ENCODE measurements at regions not wholly inside any gene's neighbourhood (a gene's known extent, or its start where the extent isn't known, plus 50 kb on each side); places are given as distances from the start of the nearest gene placed in this dataset.

GRCh38 chr10:123614888-123615287 lies 51.3 kb upstream of the GPR26 start:
- Histone ChIP-seq H3K9ac (ENCODE audit: low read depth, low read length, poor library complexity, severe bottlenecking) (no peak overlapping the region), H3K4me3 (ENCODE audit: low read length, poor library complexity, severe bottlenecking) (no peak overlapping the region), H3K36me3 (ENCODE audit: insufficient read depth, low read length) (no peaks in the 10 kb centered on the region), H3K9me3 (ENCODE audit: insufficient read depth, low read depth, low read length) (no peaks in the 10 kb centered on the region), H3K4me2 (ENCODE audit: low read depth, low read length, poor library complexity, severe bottlenecking) (no peak overlapping the region), H2AFZ (ENCODE audit: low read length) (no peak overlapping the region), H3K9me2 (replicated peaks; ENCODE audit: low read depth, low read length) (no peaks in the 10 kb centered on the region), H3K4me1 (ENCODE audit: insufficient read depth, low read length, poor library complexity, severe bottlenecking) (no peaks in the 10 kb centered on the region), H3K79me2 (ENCODE audit: insufficient read depth, low read length) (no peaks in the 10 kb centered on the region), H3K27me3 (ENCODE audit: insufficient read depth, low read length, poor library complexity, severe bottlenecking) (no peaks in the 10 kb centered on the region), H3F3A (ENCODE audit: low read depth) (no peaks in the 10 kb centered on the region), H4K20me1 (ENCODE audit: insufficient read depth, low read length, poor library complexity, severe bottlenecking) (no peaks in the 10 kb centered on the region)
- TF ChIP-seq CTCF (conservative IDR thresholded peaks at IDR 0.05; ENCODE audit: low read length), result no peak
- no peak for TF ChIP-seq EZH2phosphoT487 (IDR thresholded peaks at IDR 0.05; ENCODE audit: borderline replicate concordance)
